ENCODE measurements at regions not wholly inside any gene's neighbourhood (a gene's known extent, or its start where the extent isn't known, plus 50 kb on each side); places are given as distances from the start of the nearest gene placed in this dataset.

- TF ChIP-seq CTCF (IDR thresholded peaks at IDR 0.05), result no peak
- no peak for TF ChIP-seq POLR2A (IDR thresholded peaks at IDR 0.05)
- TF ChIP-seq POLR2AphosphoS5 (IDR thresholded peaks at IDR 0.05; ENCODE audit: insufficient read depth in 1 of 2, low read depth in 1 of 2), result no peak
Observed at GRCh38 chr16:62712566-62712965, 676.3 kb upstream of the CDH8 start.

Data from vagina (tissue), 2 donors.